ENCODE measurements at regions not wholly inside any gene's neighbourhood (a gene's known extent, or its start where the extent isn't known, plus 50 kb on each side); places are given as distances from the start of the nearest gene placed in this dataset.

GRCh38 chr2:138105358-138105757, 141.1 kb downstream of the HNMT start:
- DNase-seq (ENCODE audit: low spot score) = no peak

GRCh38 chr2:138106606-138107005, 142.3 kb downstream of the HNMT start:
- DNase-seq (ENCODE audit: low spot score) = no peak

GRCh38 chr2:138107288-138107687, 143.0 kb downstream of the HNMT start:
- no peak for DNase-seq (ENCODE audit: low spot score)

- DNase-seq (ENCODE audit: low spot score) = no peak
Measured at GRCh38 chr2:138110453-138111083, 146.3 kb downstream of the HNMT start.

- DNase-seq (ENCODE audit: low spot score) = no peak
Measured at GRCh38 chr2:138112536-138112935, 148.3 kb downstream of the HNMT start.

- DNase-seq (ENCODE audit: low spot score) = no peak
Measured at GRCh38 chr2:138113871-138114525, 149.7 kb downstream of the HNMT start.

GRCh38 chr2:138115666-138116065, 151.4 kb downstream of the HNMT start:
- no peak for DNase-seq (ENCODE audit: low spot score)

GRCh38 chr2:138116456-138116855, 152.2 kb downstream of the HNMT start:
- no peak for DNase-seq (ENCODE audit: low spot score)

GRCh38 chr2:138121666-138122661, 157.7 kb downstream of the HNMT start:
- no peak for DNase-seq (ENCODE audit: low spot score)

GRCh38 chr2:138122891-138123290, 158.6 kb downstream of the HNMT start:
- no peak for DNase-seq (ENCODE audit: low spot score)

GRCh38 chr2:138123741-138124140, 159.5 kb downstream of the HNMT start:
- DNase-seq (ENCODE audit: low spot score) = no peak

GRCh38 chr2:138124521-138124920, 160.2 kb downstream of the HNMT start:
- DNase-seq (ENCODE audit: low spot score) = no peak

GRCh38 chr2:138125306-138126288, 161.3 kb downstream of the HNMT start:
- no peak for DNase-seq (ENCODE audit: low spot score)

GRCh38 chr2:138132108-138132507, 167.8 kb downstream of the HNMT start:
- no peak for DNase-seq (ENCODE audit: low spot score)

- no peak for DNase-seq (ENCODE audit: low spot score)
Measured at GRCh38 chr2:138137949-138138348, 173.7 kb downstream of the HNMT start.

GRCh38 chr2:138147796-138148195, 183.5 kb downstream of the HNMT start:
- no peak for DNase-seq (ENCODE audit: low spot score)

GRCh38 chr2:138155304-138155703, 191.0 kb downstream of the HNMT start:
- no peak for DNase-seq (ENCODE audit: low spot score)

- no peak for DNase-seq (ENCODE audit: low spot score)
Measured at GRCh38 chr2:138157372-138157771, 193.1 kb downstream of the HNMT start.

GRCh38 chr2:138170485-138170884, 206.2 kb downstream of the HNMT start:
- DNase-seq (ENCODE audit: low spot score) = no peak

GRCh38 chr2:138171244-138171643, 207.0 kb downstream of the HNMT start:
- DNase-seq (ENCODE audit: low spot score) = no peak

- DNase-seq (ENCODE audit: low spot score) = no peak
Measured at GRCh38 chr2:138175066-138175465, 210.8 kb downstream of the HNMT start.
